GM23338 (cell line): ENCODE measurements at regions not wholly inside any gene's neighbourhood (a gene's known extent, or its start where the extent isn't known, plus 50 kb on each side); places are given as distances from the start of the nearest gene placed in this dataset.

Experiments used
- CREB1 ChIP-seq: fragments of 250-450 bp; sonication (Bioruptor Pico); IDR thresholded peaks from 2 replicates; pipeline ENCODE4 v1.5.0; 2020; ENCODE audit warnings: low read depth, mild to moderate bottlenecking, moderate library complexity
- CTCF ChIP-seq, 2 experiments: fragments of 200-600 bp in 1 of 2; sonication (generic) in 1 of 2; conservative IDR thresholded peaks; 2 replicates each; pipeline versions ENCODE4 v1.5.1 to v1.6.1; 2016 to 2017; ENCODE audit warnings: antibody characterized with exemption in 2 of 2, low read depth in 2 of 2, mild to moderate bottlenecking in 2 of 2, moderate library complexity in 1 of 2
- REST ChIP-seq: IDR thresholded peaks from one replicate; pipeline ENCODE4 v1.6.1; 2018; ENCODE audit warnings: antibody characterized with exemption; ENCODE audit not compliant: unreplicated experiment

- TF ChIP-seq CTCF (conservative IDR thresholded peaks at IDR 0.05; ENCODE audit: low read depth in 2 of 2), result no peak
- TF ChIP-seq CREB1 (CRISPR knock-in tag), result no peak
- no peak for TF ChIP-seq REST
Measured at GRCh38 chr4:113828702-113829101, 67.2 kb upstream of the CAMK2D start.
